ENCODE measurements at regions not wholly inside any gene's neighbourhood (a gene's known extent, or its start where the extent isn't known, plus 50 kb on each side); places are given as distances from the start of the nearest gene placed in this dataset.

GRCh38 chr12:75891072-75891471, 140.5 kb downstream of the PHLDA1 start:
- no peak overlapping the region for H3K4me2 ChIP-seq (ENCODE audit: insufficient read depth, low read length)
- H3K79me2 ChIP-seq (ENCODE audit: control insufficient read depth, insufficient read depth, low read length) = no peaks in the 10 kb centered on the region
- peaks cover 4 to 28% of the 10 kb centered on the region in 2 experiments; a peak in 4 of 5 replicates for H3K4me1 ChIP-seq (replicated peaks in 1 of 2; ENCODE audit: control insufficient read depth in 2 of 2, insufficient read depth in 2 of 2, low read length in 2 of 2)
- no peaks in the 10 kb centered on the region for H3K9me1 ChIP-seq (ENCODE audit: control insufficient read depth, insufficient read depth, low read length)
- peak in 1 of 4 experiments; percentile 38 for DNase-seq (ENCODE audit: extremely low read depth in 1 of 4, low spot score in 3 of 4)
- H4K20me1 ChIP-seq (replicated peaks; ENCODE audit: control insufficient read depth, insufficient read depth, low read length) = no peaks in the 10 kb centered on the region; the same call in 1 of the 2 replicates
- H3K27ac ChIP-seq (ENCODE audit: extremely low read depth, low read depth, low read length) = no peak overlapping the region
- no peak for ATAC-seq
- FAIRE-seq = peak; percentile 6
- no peak overlapping the region for H3K9ac ChIP-seq (ENCODE audit: insufficient read depth in 1 of 2, low read depth in 2 of 2, low read length in 2 of 2)
- in situ Hi-C loops (cut with MboI) = no loop called here
- POLR2A ChIA-PET = interaction anchor here (1.0 kb wide), 1 partner anchor 9 kb away, joined by 4 read pairs; no protein-coding TSS in a partner anchor
- no peaks in the 10 kb centered on the region; a peak in 1 of 5 replicates for H3K27me3 ChIP-seq (ENCODE audit: control insufficient read depth in 2 of 2, insufficient read depth in 2 of 2, low read length in 2 of 2)
- H3K9me3 ChIP-seq (replicated peaks; ENCODE audit: control insufficient read depth, insufficient read depth, low read depth, low read length) = no peaks in the 10 kb centered on the region
- WGBS (ENCODE audit: insufficient coverage, low coverage, missing lambda C conversion rate) = 8% methylated on average over 3 of the region's 3 CpGs
- intact Hi-C loops (cut with micrococcal nuclease) = loop anchor here (5.0 to 10.0 kb wide), 3 partner anchors 109 to 186 kb away; partner anchors contain the start of gene PHLDA1
- H2AFZ ChIP-seq (ENCODE audit: low read depth, low read length) = no peak overlapping the region
- no peak overlapping the region for H3K4me3 ChIP-seq
- no TSS peak for BruUV-seq (replicated peaks)
- CTCF ChIA-PET (ENCODE audit: low intra/inter-chr PET ratio) = no interaction called here
- H3K36me3 ChIP-seq (ENCODE audit: control insufficient read depth, insufficient read depth, low read length) = no peaks in the 10 kb centered on the region
- TF ChIP-seq MCM5 (IDR thresholded peaks at IDR 0.05; ENCODE audit: low read depth) (no peak), ZNF445 (CRISPR knock-in tag; IDR thresholded peaks at IDR 0.05; ENCODE audit: low read depth) (no peak), MAFG (tag; conservative IDR thresholded peaks at IDR 0.05) (peak; percentile 51), RAD21 (CRISPR knock-in tag; conservative IDR thresholded peaks at IDR 0.05 in 1 of 2, IDR thresholded peaks at IDR 0.05 in 1 of 2) (no peak), NFE2 (IDR thresholded peaks at IDR 0.05; ENCODE audit: low read depth) (peak; percentile 35; the same call in 1 of the 2 replicates), MTA1 (IDR thresholded peaks at IDR 0.05; ENCODE audit: borderline replicate concordance) (no peak), CBFA2T3 (IDR thresholded peaks at IDR 0.05) (0 out of 2 replicates have a peak, but pooled peaks have one; percentile 13), KAT2B (IDR thresholded peaks at IDR 0.05; ENCODE audit: low read depth, low read length) (no peak), SREBF1 (IDR thresholded peaks at IDR 0.05; ENCODE audit: borderline replicate concordance, low read depth, low read length) (no peak), XRCC3 (IDR thresholded peaks at IDR 0.05) (no peak), TRIM28 (IDR thresholded peaks at IDR 0.05) (no peak), NONO (IDR thresholded peaks at IDR 0.05; ENCODE audit: low read depth in 2 of 2, low read length in 1 of 2) (no peak), ZNF449 (CRISPR knock-in tag; IDR thresholded peaks at IDR 0.05) (no peak), SAP30 (IDR thresholded peaks at IDR 0.05; ENCODE audit: borderline replicate concordance, insufficient read depth, low read depth, low read length, poor library complexity, severe bottlenecking) (no peak), ZSCAN32 (CRISPR knock-in tag; IDR thresholded peaks at IDR 0.05) (no peak), MBD2 (IDR thresholded peaks at IDR 0.05; ENCODE audit: borderline replicate concordance, low read depth) (no peak), MAFK (IDR thresholded peaks at IDR 0.05; ENCODE audit: low read length) (0 out of 2 replicates have a peak, but pooled peaks have one; percentile 32), NRF1 (conservative IDR thresholded peaks at IDR 0.05 in 1 of 2, IDR thresholded peaks at IDR 0.05 in 1 of 2) (no peak), ZNF316 (IDR thresholded peaks at IDR 0.05) (peak; percentile 64), MAFF (IDR thresholded peaks at IDR 0.05; ENCODE audit: low read length) (peak; percentile 10; the same call in 1 of the 2 replicates), ZNF695 (CRISPR knock-in tag; IDR thresholded peaks at IDR 0.05) (no peak), HLTF (IDR thresholded peaks at IDR 0.05) (no peak)
- TF ChIP-seq, protein P1, sequence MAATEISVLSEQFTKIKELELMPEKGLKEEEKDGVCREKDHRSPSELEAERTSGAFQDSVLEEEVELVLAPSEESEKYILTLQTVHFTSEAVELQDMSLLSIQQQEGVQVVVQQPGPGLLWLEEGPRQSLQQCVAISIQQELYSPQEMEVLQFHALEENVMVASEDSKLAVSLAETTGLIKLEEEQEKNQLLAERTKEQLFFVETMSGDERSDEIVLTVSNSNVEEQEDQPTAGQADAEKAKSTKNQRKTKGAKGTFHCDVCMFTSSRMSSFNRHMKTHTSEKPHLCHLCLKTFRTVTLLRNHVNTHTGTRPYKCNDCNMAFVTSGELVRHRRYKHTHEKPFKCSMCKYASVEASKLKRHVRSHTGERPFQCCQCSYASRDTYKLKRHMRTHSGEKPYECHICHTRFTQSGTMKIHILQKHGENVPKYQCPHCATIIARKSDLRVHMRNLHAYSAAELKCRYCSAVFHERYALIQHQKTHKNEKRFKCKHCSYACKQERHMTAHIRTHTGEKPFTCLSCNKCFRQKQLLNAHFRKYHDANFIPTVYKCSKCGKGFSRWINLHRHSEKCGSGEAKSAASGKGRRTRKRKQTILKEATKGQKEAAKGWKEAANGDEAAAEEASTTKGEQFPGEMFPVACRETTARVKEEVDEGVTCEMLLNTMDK (IDR thresholded peaks at IDR 0.05; ENCODE audit: borderline replicate concordance, insufficient read depth, low read depth, low read length, poor library complexity, severe bottlenecking) = no peak
